ENCODE measurements at regions not wholly inside any gene's neighbourhood (a gene's known extent, or its start where the extent isn't known, plus 50 kb on each side); places are given as distances from the start of the nearest gene placed in this dataset.

- FAIRE-seq (no peak), DNase-seq (ENCODE audit: low spot score) (no peak)
Measured at GRCh38 chr5:165425594-165425993, 1920.2 kb downstream of the MAT2B start.

- DNase-seq (ENCODE audit: low spot score) (no peak), FAIRE-seq (no peak)
Measured at GRCh38 chr5:165448753-165449152, 1943.3 kb downstream of the MAT2B start.

- FAIRE-seq (no peak), DNase-seq (ENCODE audit: low spot score) (no peak)
Measured at GRCh38 chr5:165457859-165458481, 1952.6 kb downstream of the MAT2B start.

GRCh38 chr5:165459232-165459631, 1953.8 kb downstream of the MAT2B start:
- DNase-seq (ENCODE audit: low spot score) (no peak), FAIRE-seq (no peak)

GRCh38 chr5:165460911-165461310, 1955.5 kb downstream of the MAT2B start:
- DNase-seq (ENCODE audit: low spot score) = no peak
- no peak for FAIRE-seq

- no peak for DNase-seq (ENCODE audit: low spot score)
- no peak for FAIRE-seq
Measured at GRCh38 chr5:165477546-165477945, 1972.1 kb downstream of the MAT2B start.

GRCh38 chr5:165495829-165496380, 1990.5 kb downstream of the MAT2B start:
- no peak for FAIRE-seq
- DNase-seq (ENCODE audit: low spot score) = no peak

GRCh38 chr5:165497707-165498106, 1992.3 kb downstream of the MAT2B start:
- peak; percentile 24 for DNase-seq (ENCODE audit: low spot score)
- no peak for FAIRE-seq

- FAIRE-seq = no peak
- no peak for DNase-seq (ENCODE audit: low spot score)
Measured at GRCh38 chr5:165502893-165503691, 1997.7 kb downstream of the MAT2B start.

- DNase-seq (ENCODE audit: low spot score) = no peak
- no peak for FAIRE-seq
Measured at GRCh38 chr5:165504674-165505073, 1999.3 kb downstream of the MAT2B start.

- FAIRE-seq = no peak
Measured at GRCh38 chr5:165508286-165508685, 2002.9 kb downstream of the MAT2B start.

GRCh38 chr5:165508861-165509260, 2003.4 kb downstream of the MAT2B start:
- no peak for DNase-seq (ENCODE audit: low spot score)

More at GRCh38 chr5:165508286-165508685, 2002.9 kb downstream of the MAT2B start:
- no peak for DNase-seq (ENCODE audit: low spot score)

GRCh38 chr5:165521816-165522610, 2016.6 kb downstream of the MAT2B start:
- FAIRE-seq (no peak), DNase-seq (ENCODE audit: low spot score) (no peak)

More at GRCh38 chr5:165508861-165509260, 2003.4 kb downstream of the MAT2B start:
- no peak for FAIRE-seq

GRCh38 chr5:165525271-165525670, 2019.9 kb downstream of the MAT2B start:
- DNase-seq (ENCODE audit: low spot score) = no peak
- FAIRE-seq = no peak

GRCh38 chr5:165526357-165526756, 2020.9 kb downstream of the MAT2B start:
- DNase-seq (ENCODE audit: low spot score) = no peak
- FAIRE-seq = no peak

GRCh38 chr5:165527577-165527976, 2022.2 kb downstream of the MAT2B start:
- FAIRE-seq (no peak), DNase-seq (ENCODE audit: low spot score) (no peak)

GRCh38 chr5:165538065-165538464, 2032.6 kb downstream of the MAT2B start:
- DNase-seq (ENCODE audit: low spot score) = no peak
- FAIRE-seq = no peak

GRCh38 chr5:165559645-165560044, 2054.2 kb downstream of the MAT2B start:
- no peak for FAIRE-seq

GRCh38 chr5:165560648-165561047, 2055.2 kb downstream of the MAT2B start:
- no peak for FAIRE-seq
- no peak for DNase-seq (ENCODE audit: low spot score)

More at GRCh38 chr5:165559645-165560044, 2054.2 kb downstream of the MAT2B start:
- DNase-seq (ENCODE audit: low spot score) = no peak

- FAIRE-seq = no peak
Measured at GRCh38 chr5:165565911-165566310, 2060.5 kb downstream of the MAT2B start.

GRCh38 chr5:165569551-165569950, 2064.1 kb downstream of the MAT2B start:
- FAIRE-seq (no peak), DNase-seq (ENCODE audit: low spot score) (no peak)

More at GRCh38 chr5:165565911-165566310, 2060.5 kb downstream of the MAT2B start:
- no peak for DNase-seq (ENCODE audit: low spot score)

GRCh38 chr5:165573445-165573844, 2068.0 kb downstream of the MAT2B start:
- DNase-seq (ENCODE audit: low spot score) = no peak
- FAIRE-seq = no peak

All from RCC 7860 (cell line).